Psoas muscle (tissue), 7 donors: ENCODE measurements at regions not wholly inside any gene's neighbourhood (a gene's known extent, or its start where the extent isn't known, plus 50 kb on each side); places are given as distances from the start of the nearest gene placed in this dataset.

ENCODE experiments used
- ATAC-seq, 4 donors: fragments of 200-7000 bp; cut with Tn5 transposase; one replicate each; pipeline ENCODE4 v1.9.1; 2020; ENCODE audit warnings: moderate library complexity in 3 of 4, mild to moderate bottlenecking in 2 of 4
- DNase-seq, 2 donors: peaks; one replicate each; pipeline ENCODE4 v3.0.0-alpha.2; 2020
- H3K27ac ChIP-seq: fragments of 200-600 bp; one replicate; pipeline ENCODE4 v1.8.0; 2022
- H3K27me3 ChIP-seq, 3 donors: fragments of 200-600 bp in 1 of 3; one replicate each; pipeline versions ENCODE4 v1.6.1 to v1.8.0; 2013 to 2022; ENCODE audit warnings: low read length in 2 of 3, mild to moderate bottlenecking in 2 of 3, moderate library complexity in 1 of 3; ENCODE audit not compliant: insufficient read depth in 3 of 3
- H3K36me3 ChIP-seq, 2 donors: fragments of 200-600 bp in 1 of 2; one replicate each; pipeline versions ENCODE4 v1.6.1 to v1.8.0; 2013 to 2022; ENCODE audit warnings: low read depth in 1 of 2, mild to moderate bottlenecking in 1 of 2, moderate library complexity in 1 of 2; ENCODE audit not compliant: insufficient read depth in 1 of 2
- H3K4me1 ChIP-seq: fragments of 200-600 bp; one replicate; pipeline ENCODE4 v1.8.0; 2022
- H3K4me3 ChIP-seq: fragments of 200-600 bp; one replicate; pipeline ENCODE4 v1.8.0; 2022; ENCODE audit warnings: mild to moderate bottlenecking
- H3K9me3 ChIP-seq: fragments of 200-600 bp; one replicate; pipeline ENCODE4 v1.8.0; 2022
- WGBS, 3 donors: extraction: QIAGEN DNeasy Blood & Tissue Kit; methylation state at CpG; one replicate each; pipeline versions ENCODE4 v1.1.6 to v1.1.7; 2013; 5-methylcytosine and 5-hydroxymethylcytosine counted together
- intact Hi-C, 2 donors: fragments of 100-400 bp; cut with DNase I; formaldehyde crosslinking; loops; one replicate each; pipeline versions ENCODE4 v1.11.0 to v1.14.2; 2022
- TF ChIP-seq, protein P1 (sequence below): fragments of 200-600 bp; IDR thresholded peaks from one replicate; pipeline ENCODE4 v1.8.0; 2022; ENCODE audit warnings: antibody characterized with exemption
- donor health status: healthy with polysubstance abuse.
- donor health status: DM: no; HTN: no; CAD: no; lungs with moderate emphysema.
- donor health status: Bipolar disorder and iron deficiency.
- donor health status: healthy.
- donor health status: DM: yes; HTN: yes; CAD: no.
- donor health status: DM: no; HTN: no; CAD: no.
- donor health status: DM: yes; HTN: yes; CAD: no.

DNA sequence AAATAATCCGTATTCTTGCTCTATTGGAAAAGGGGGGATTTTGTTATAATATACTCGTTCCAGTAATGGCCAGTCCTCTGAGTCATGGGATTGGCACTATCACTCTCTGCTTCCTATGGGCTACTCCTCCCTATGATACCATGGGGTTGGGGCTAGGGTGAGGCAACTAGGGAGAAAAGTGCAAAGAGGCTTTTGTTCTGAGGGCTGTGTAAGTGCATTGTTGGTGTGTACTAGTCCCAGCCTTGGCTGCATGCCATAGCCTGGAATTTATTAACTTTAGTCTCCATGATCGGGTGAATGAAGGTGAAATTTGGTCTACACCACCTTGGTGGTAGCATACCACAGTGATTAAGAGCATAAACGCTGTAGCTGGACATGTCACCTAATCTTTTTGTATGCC is 247.6 kb downstream of the RPAP3 start:
- 81 to 85% (median 83%) methylated on average over 4 of the region's 4 CpGs for WGBS, 3 donors
- DNase-seq: no peak
- no peaks in the 10 kb centered on the region for H3K27me3 ChIP-seq
- H3K4me3 ChIP-seq: no peak overlapping the region
- H3K4me1 ChIP-seq: no peaks in the 10 kb centered on the region
- no peak overlapping the region for H3K27ac ChIP-seq
- TF ChIP-seq, protein P1, sequence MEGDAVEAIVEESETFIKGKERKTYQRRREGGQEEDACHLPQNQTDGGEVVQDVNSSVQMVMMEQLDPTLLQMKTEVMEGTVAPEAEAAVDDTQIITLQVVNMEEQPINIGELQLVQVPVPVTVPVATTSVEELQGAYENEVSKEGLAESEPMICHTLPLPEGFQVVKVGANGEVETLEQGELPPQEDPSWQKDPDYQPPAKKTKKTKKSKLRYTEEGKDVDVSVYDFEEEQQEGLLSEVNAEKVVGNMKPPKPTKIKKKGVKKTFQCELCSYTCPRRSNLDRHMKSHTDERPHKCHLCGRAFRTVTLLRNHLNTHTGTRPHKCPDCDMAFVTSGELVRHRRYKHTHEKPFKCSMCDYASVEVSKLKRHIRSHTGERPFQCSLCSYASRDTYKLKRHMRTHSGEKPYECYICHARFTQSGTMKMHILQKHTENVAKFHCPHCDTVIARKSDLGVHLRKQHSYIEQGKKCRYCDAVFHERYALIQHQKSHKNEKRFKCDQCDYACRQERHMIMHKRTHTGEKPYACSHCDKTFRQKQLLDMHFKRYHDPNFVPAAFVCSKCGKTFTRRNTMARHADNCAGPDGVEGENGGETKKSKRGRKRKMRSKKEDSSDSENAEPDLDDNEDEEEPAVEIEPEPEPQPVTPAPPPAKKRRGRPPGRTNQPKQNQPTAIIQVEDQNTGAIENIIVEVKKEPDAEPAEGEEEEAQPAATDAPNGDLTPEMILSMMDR: no peak
- peaks cover 12% of the 10 kb centered on the region for H3K9me3 ChIP-seq
- intact Hi-C loops: no loop called here
- H3K36me3 ChIP-seq: no peaks in the 10 kb centered on the region
- no peak for ATAC-seq

GRCh38 chr12:47449797-47450196 is 256.0 kb downstream of the RPAP3 start:
- H3K4me1 ChIP-seq: no peaks in the 10 kb centered on the region
- 83 to 90% (median 85%) methylated on average over 1 of the region's 1 CpG for WGBS, 3 donors
- H3K36me3 ChIP-seq: no peaks in the 10 kb centered on the region
- DNase-seq: no peak
- intact Hi-C loops: no loop called here
- TF ChIP-seq, protein P1: no peak
- no peak overlapping the region for H3K27ac ChIP-seq
- H3K4me3 ChIP-seq: no peak overlapping the region
- no peak for ATAC-seq
- H3K9me3 ChIP-seq: no peaks in the 10 kb centered on the region
- H3K27me3 ChIP-seq: no peaks in the 10 kb centered on the region

- no peaks in the 10 kb centered on the region for H3K9me3 ChIP-seq
- no peak for DNase-seq
- intact Hi-C loops: no loop called here
- no peak overlapping the region for H3K4me3 ChIP-seq
- 64 to 71% (median 69%) methylated on average over 1 of the region's 1 CpG for WGBS, 3 donors
- ATAC-seq: no peak
- H3K36me3 ChIP-seq: no peaks in the 10 kb centered on the region
- TF ChIP-seq, protein P1: no peak
- H3K4me1 ChIP-seq: no peaks in the 10 kb centered on the region
- H3K27ac ChIP-seq: no peak overlapping the region
- no peaks in the 10 kb centered on the region for H3K27me3 ChIP-seq
These were observed 263.5 kb downstream of the RPAP3 start for GRCh38 chr12:47442310-47442709.

DNA sequence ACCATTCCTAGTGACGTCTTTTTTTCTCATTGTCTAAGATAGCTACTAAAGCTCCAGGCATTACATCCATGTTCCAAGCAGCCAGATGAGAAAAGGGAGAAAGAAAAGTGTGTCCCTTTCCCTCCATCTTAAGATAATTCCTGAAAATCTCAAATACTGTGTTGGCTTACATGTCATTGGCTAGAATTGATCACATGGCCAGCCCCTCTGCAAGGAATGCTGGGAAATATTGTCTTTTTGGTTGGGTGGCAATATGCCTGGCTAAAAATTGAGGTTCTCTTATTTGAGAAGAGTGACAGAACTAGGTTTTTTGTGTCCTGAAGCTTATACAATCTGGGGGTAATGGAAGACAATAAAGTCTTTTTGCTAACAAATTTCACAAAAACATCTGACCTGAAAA is 264.3 kb downstream of the RPAP3 start:
- TF ChIP-seq, protein P1: no peak
- H3K36me3 ChIP-seq: no peaks in the 10 kb centered on the region
- no peaks in the 10 kb centered on the region for H3K4me1 ChIP-seq
- no peaks in the 10 kb centered on the region for H3K27me3 ChIP-seq
- intact Hi-C loops: no loop called here
- H3K27ac ChIP-seq: no peak overlapping the region
- 81 to 92% (median 86%) methylated on average over 1 of the region's 1 CpG for WGBS, 3 donors
- no peak overlapping the region for H3K4me3 ChIP-seq
- ATAC-seq (no peak), DNase-seq (no peak)
- H3K9me3 ChIP-seq: no peaks in the 10 kb centered on the region

DNA sequence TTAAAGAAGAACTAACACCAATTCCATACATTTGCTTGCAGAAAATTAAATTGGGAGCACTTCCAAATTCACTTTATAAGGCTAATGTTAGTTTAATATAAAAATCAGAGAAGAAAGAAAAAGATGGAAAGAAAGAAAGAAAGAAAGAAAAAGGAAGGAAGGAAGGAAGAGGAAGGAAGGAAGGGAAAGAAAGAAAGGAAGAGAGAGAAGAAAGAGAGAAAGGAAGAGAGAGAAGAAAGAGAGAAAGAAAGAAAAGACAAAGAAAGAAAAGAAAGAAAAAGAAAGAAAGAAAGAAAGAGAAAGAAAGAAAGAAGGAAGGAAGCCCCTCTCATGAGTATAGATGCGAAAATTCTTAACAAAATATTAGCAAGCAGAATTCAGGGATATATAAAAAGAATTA is 267.7 kb downstream of the RPAP3 start:
- Histone ChIP-seq H3K4me1 (no peaks in the 10 kb centered on the region), H3K27me3 (no peaks in the 10 kb centered on the region), H3K9me3 (no peaks in the 10 kb centered on the region), H3K27ac (no peak overlapping the region), H3K4me3 (no peak overlapping the region), H3K36me3 (no peaks in the 10 kb centered on the region)
- DNase-seq (no peak), ATAC-seq (no peak)
- 0 to 88% (median 45%) methylated on average over 1 of the region's 1 CpG for WGBS, 3 donors
- TF ChIP-seq, protein P1: no peak
- intact Hi-C loops: no loop called here
